GM18951 (cell line): ENCODE measurements at regions not wholly inside any gene's neighbourhood (a gene's known extent, or its start where the extent isn't known, plus 50 kb on each side); places are given as distances from the start of the nearest gene placed in this dataset.

Experiments used
- POLR2A ChIP-seq: IDR thresholded peaks from 4 replicates; pipeline ENCODE4 v1.6.1; 2011; ENCODE audit warnings: mild to moderate bottlenecking; ENCODE audit not compliant: insufficient read length, insufficient read depth; ENCODE audit errors: extremely low read depth
- in situ Hi-C: fragments of 300-500 bp; cut with MboI; formaldehyde crosslinking; loops from one replicate; pipeline ENCODE4 v1.12.0; 2022; ENCODE audit warnings: low sequenced_read_pairs, mixed read lengths, inconsistent platforms; ENCODE audit not compliant: unreplicated experiment

- no peak for TF ChIP-seq POLR2A
- in situ Hi-C loops = no loop called here
These were observed 269.5 kb upstream of the ATP11B start for GRCh38 chr3:182523836-182524235.

- no peak for TF ChIP-seq POLR2A
- in situ Hi-C loops = no loop called here
These were observed 268.4 kb upstream of the ATP11B start for GRCh38 chr3:182524711-182525401.

GRCh38 chr3:182525766-182526374 is 267.4 kb upstream of the ATP11B start:
- no peak for TF ChIP-seq POLR2A
- in situ Hi-C loops = no loop called here

- no peak for TF ChIP-seq POLR2A
- in situ Hi-C loops = no loop called here
These were observed 265.6 kb upstream of the ATP11B start for GRCh38 chr3:182527745-182528144.

- TF ChIP-seq POLR2A = no peak
- in situ Hi-C loops = no loop called here
These were observed 263.0 kb upstream of the ATP11B start for GRCh38 chr3:182530316-182530715.

- in situ Hi-C loops = no loop called here
- no peak for TF ChIP-seq POLR2A
These were observed 259.9 kb upstream of the ATP11B start for GRCh38 chr3:182533394-182533793.

- in situ Hi-C loops = no loop called here
- no peak for TF ChIP-seq POLR2A
These were observed 248.8 kb upstream of the ATP11B start for GRCh38 chr3:182544542-182544941.

- in situ Hi-C loops = no loop called here
- no peak for TF ChIP-seq POLR2A
These were observed 231.0 kb upstream of the ATP11B start for GRCh38 chr3:182562274-182562673.

GRCh38 chr3:182565916-182566796 is 227.1 kb upstream of the ATP11B start:
- no peak for TF ChIP-seq POLR2A
- in situ Hi-C loops = no loop called here

GRCh38 chr3:182567700-182568099 is 225.6 kb upstream of the ATP11B start:
- no peak for TF ChIP-seq POLR2A
- in situ Hi-C loops = no loop called here

- no peak for TF ChIP-seq POLR2A
These were observed 225.0 kb upstream of the ATP11B start for GRCh38 chr3:182568261-182568660.

GRCh38 chr3:182568876-182569275 is 224.4 kb upstream of the ATP11B start:
- no peak for TF ChIP-seq POLR2A
- in situ Hi-C loops = no loop called here

More at GRCh38 chr3:182568261-182568660, 225.0 kb upstream of the ATP11B start:
- in situ Hi-C loops = no loop called here

GRCh38 chr3:182570946-182571594 is 222.2 kb upstream of the ATP11B start:
- TF ChIP-seq POLR2A = no peak
- in situ Hi-C loops = no loop called here

- no peak for TF ChIP-seq POLR2A
- in situ Hi-C loops = no loop called here
These were observed 217.4 kb upstream of the ATP11B start for GRCh38 chr3:182575941-182576340.
